Stimulated activated CD4-positive, alpha-beta T cell treated with anti-CD3 and anti-CD28 coated beads, Interleukin-2, amount 100 ng/mL, for 48 hours (primary cell): ENCODE measurements at regions not wholly inside any gene's neighbourhood (a gene's known extent, or its start where the extent isn't known, plus 50 kb on each side); places are given as distances from the start of the nearest gene placed in this dataset.

Source experiments
- DNase-seq, 2 donors: peaks; one replicate each; pipeline ENCODE4 v3.0.0-alpha.2; 2020

DNA sequence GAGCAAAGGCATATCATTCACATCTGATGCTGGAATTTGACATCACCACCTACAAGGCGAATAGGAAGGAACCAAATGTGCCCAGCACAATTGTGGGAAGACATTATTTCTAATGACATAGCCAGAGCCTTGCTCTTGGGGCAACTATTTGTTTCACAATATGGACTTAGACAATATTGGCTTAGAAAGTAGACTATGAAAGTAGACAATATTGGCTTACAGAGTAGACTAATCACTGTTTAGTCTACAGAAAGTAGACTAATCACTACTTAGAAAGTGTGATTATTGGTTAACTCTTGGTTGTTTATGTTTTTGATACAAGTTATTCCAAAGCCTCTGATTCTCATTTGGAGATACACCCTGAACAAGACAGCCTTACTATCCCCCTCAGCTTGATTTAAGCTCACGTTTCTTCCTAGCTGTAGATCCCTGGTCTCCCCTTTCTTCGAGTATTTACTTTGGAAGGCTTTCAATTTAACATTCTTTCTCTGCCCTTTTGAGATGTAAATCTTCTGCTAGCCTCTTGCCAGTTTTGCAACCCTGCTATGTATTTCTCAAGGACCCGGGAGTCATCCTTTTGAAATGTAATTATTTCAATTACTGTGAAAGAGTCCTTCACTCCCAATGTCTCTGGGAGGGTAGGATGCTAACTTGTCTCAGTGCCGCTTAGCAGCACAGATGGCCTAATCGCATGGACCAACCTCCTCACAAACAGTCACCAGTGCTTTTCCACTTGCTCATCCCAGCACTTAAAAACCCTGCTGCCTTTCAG is 843.2 kb downstream of the GALC start:
- no peak for DNase-seq

DNA sequence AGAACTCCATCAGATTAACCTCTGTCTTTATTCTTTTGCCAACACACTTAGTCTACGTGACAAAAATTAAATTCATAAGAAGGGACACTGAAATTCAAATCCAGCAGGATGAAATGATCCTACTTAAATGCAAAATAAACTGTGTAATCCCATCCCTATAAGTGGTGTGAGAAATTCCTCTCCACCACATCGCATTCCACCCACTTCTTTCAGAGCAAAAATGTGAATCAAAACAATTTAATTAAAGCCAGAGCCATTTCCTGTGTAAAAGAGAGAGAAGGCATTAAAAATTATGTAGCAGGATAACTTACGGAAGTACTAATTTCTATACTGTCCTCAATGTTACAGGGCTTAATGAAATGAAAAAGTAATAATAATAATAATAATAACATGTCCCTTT is 844.3 kb downstream of the GALC start:
- no peak for DNase-seq

DNA sequence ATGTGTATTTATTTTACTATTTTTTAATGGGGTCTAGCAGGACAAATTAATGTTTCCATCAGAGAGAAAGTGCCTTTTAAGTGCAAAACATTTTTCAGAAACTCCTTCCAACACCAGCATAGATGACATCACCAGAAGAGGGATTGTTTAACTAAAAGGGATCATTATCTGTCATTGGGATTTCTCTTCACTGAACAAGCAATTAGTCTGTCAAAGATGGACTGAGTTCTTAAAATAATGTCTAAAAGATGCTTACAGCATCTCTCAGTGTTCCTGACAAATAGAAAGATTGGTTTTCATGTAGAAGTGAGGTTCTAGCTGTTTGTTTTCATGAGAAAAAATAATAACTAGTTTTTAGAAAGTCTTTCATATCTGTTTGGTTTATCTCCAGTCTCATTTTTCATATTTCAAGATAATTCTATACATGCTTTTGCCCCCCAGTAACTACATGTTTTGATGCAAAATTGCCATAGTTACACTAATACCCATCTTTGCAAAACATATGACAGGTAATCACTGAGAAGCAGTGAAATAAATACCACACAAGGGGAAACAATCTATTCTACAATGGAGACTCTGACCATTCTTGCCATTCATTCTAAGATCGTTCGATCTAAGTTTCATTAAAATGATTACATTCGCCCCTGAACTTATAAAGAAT is 850.3 kb downstream of the GALC start:
- no peak for DNase-seq

DNA sequence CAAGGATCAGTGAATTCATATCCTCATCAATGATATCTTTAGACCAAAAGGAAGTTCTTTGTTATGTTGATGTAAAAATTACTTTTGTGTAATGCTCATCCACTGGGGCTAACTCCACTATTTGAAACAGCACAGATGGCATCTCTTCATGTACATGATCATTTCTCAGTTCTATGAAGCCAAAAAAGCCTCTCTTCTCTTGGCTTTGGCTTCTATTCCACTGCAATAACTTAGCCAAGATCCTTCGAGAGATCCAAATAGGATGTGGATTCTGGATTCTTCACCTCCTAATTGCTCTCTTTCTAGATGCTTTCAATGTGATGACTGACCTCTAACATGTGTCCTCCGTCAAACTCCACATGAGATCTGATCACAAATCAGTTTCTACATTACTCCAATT is 851.2 kb downstream of the GALC start:
- DNase-seq, result no peak

DNA sequence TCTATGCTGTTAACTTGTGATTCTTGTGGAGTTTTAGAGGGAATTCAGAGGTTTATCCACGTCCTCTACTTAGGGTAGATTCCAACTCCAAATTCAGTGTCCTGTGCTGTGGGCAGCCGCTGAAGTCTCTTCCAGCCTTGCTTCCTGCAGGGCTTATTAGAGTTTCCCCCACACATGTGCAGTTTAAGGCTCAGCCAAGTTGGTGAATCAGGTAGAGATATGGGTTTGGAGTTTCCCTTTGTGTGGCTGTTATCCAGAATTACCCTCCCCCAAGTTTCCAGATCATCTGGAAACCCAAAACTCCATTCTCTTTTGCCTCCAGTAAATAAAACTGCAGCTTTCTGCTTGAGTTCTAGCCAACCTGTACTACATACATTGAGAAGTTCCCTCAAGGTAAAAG is 853.7 kb downstream of the GALC start:
- DNase-seq, result no peak

DNA sequence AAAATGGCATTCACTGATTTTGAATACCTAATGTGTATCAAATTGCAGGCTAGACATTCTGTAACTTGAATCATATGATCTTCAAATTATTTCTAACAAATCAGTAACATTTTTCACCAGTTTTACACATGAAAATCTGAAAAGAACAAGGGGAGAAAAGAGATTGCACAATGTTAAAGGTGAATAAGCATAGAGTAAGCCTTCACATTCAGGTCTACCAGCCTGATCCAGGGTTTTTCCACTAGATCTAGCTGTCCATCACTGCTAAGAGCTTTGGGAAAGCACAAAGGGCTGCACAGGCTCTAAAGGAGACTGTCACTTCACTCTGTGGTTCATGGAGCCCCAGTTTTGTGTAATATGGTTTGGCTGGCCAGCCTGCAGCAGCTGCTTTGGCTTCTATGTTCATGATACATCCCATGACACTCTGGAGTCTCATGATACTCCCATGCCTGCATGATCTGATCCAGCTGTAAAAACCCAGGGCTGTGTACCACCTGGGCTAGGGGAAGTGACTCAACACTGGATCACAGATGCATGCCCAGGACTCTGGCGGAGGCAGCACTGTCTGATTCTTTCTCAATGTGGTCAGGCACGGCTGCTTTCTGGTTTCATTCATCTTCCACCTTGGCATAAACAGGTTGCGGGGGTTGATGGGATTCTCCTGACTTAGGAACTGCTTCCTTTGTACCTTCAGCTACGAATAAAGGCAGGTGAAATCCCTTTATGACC is 859.7 kb downstream of the GALC start:
- DNase-seq, result no peak

DNA sequence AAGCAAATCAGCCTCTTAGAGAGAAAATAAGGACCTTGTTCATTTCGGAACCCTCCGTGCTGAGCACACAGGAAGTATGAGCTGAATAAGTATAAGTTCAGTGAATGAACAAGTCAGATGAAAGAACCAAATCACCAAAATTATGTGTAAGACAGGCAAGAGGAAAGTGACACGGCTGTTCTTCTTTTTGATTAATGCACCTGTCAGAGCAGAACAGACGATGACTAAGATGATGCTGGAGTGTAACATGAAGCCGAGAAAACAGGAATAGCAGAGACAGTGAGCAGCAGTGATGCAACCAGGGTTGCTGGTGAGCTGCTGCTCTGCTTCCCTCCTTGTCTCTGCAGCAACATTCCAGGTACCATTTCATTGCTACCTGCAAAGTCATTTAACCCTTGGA is 861.1 kb downstream of the GALC start:
- DNase-seq, result no peak

DNA sequence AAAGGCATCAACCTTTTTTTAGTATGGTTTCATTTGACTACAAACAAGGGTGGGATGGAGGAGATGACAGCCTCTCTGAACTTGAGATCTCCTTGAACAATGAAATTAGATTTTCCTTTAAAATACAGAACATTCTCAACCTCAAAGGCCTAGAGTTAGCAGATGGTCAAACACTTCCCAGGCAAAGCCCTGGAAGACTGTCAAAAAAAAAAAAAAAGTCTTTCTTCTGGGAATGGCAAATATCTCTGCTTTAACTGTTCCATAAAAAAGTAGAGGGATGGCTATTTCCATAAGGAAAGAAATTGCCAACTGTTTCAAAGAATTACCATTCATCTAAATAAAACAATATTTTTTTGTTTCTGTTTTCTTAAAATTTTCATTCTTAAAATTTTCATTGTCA is 870.8 kb downstream of the GALC start:
- no peak for DNase-seq

DNA sequence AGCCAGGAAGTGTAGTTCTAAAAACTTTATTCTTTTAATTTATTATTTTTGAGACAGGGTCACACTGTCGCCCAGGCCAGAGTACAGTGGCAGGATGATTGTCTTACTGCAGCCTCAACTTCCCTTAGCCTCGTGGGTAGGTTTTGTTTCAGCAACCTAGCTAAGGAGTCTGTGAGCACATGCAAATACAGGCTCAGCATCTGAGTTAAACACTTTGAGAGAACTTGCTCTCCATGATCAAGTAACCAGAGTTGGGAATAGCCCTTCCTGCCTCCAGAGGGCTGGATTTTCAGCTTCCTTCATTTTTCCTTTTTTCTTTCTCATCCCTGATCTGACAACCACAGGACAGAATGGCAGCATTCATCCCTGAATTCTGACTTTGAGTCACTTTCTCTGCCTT is 871.3 kb downstream of the GALC start:
- DNase-seq, result no peak

DNA sequence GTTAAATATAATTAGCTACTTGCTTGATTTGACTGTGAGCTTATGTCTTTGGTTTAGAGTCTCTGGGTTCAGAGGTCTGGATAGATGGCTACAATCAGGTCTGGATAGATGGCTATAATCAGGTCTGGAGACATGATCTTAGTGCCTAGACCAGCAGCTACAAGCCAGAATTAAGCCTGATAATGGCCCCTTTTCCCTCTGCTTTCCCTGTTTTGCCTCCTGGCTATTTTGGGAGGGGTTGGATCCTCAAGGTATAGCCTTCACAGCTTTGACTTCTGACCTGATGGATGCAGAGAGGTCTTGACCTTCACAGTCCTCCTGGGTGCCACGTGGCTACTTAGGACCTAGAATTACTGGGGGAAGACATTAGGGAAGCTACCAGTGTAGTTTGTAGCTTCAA is 877.7 kb downstream of the GALC start:
- DNase-seq, result no peak

DNA sequence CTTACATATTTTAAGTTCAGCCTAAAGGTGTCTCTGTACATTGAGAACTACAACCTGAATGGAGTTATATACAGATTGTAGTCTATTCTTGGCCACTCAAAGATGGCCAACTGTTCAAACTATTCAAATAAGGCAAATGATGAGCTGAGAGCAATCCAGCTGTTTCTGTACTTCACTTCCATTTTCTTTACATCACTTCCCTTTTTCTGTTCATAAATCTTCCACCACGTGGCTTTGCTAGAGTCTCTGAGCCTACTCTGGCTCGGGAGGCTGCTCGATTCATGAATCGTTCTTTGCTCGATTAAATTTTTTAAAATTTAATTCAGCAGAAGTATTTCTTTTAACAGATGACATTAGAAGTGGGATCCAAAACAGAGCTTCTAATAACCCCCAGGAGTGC is 879.7 kb downstream of the GALC start:
- no peak for DNase-seq

DNA sequence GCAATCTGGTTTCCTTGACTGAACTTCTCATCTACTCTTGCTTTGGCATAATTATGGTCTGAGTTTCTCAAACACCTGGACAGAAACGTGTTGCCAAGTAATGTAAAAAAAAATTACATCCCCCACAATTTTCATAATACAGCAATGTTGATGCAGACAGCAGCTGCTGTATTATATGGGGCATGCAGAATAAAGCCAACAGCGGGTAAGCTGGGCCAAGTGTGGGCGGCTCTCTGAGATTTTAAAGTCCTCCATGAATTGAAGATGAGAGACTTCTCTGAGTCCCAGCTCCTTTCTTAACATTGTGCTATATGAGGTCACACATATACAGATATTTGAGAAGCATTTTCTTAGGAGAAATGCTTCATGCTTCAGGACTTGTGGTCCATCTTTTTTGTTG is 881.2 kb downstream of the GALC start:
- no peak for DNase-seq

DNA sequence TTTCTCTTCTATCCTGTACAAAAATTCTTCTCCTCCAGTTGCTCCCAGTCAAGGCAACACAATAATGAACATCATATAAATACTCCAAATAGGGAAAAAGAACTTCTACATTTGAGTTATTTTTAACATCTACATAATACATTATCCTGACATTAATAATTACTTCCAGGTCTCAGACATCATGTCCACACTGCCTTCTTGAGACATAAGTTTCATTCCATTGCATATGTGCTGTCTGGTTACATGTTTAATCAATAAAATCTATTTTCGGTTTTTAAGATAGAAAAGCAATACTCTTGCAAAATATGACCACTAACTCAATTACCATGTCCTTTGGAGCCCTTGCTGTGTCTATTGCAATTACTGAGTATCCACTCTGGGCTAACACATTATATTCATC is 881.9 kb downstream of the GALC start:
- DNase-seq, result no peak

DNA sequence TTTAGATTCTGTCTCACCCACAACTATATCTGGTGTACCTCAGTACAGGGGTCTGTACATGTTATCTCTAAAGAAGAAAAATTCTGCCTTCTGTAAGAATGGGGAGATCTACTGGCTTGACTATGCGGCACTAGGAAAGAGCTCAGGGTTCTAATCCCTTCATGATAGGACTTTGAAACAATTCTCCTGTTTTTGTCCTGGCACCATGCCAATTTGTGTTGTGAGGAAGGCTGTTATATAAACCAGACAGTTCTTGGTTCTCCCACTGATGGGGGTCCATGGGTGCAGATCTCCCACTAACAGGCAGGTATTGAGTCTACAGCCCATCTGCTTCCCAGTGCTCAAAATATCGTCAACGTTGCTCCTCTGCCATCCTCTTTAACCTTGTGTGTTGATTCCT is 883.7 kb downstream of the GALC start:
- DNase-seq, result no peak

DNA sequence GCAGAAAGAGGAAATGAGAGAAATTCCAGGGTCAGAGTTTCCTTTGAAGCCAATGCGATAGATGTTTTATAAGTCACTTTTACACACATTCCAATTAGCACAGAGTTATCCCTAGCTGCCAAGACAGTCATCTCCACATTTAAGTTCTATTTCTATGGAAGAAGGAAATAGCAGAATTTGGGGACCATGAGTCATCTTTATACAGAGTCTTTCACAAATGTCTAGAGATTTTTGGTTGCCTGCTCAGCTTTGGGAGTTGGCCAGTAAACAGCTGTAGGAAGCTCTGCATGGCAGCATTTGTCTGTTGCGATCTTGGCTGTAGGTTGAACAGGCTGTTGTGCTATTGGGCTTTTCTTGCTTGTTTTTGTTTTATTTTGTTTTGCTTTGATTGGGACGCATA is 884.3 kb downstream of the GALC start:
- DNase-seq, result no peak

DNA sequence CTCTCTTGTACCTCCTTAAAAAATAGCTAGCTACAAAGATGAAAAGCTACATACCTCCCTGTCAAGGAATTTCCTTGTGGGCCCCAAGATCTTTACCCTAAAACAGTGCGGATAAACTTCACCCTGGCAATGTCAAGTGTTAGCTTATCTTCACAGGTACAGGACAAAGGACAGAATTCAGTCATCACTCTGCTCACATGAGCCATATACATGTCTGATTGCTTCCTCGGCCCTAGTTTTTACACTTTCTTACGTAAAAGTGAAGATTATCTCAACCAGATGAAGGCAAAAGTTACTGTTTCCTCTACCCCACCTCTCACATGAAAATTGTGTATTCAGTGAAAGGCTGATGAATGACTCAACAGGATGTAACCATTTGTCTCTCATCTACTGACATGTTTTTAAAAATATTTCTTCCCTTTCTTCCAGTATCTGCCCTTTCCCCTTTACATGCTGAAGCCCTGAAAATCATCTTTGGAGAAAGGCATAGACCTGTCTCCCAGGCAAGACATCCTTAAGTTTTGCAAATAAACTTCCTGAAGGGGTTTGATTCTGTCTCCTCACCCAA is 890.1 kb downstream of the GALC start:
- DNase-seq, result no peak

DNA sequence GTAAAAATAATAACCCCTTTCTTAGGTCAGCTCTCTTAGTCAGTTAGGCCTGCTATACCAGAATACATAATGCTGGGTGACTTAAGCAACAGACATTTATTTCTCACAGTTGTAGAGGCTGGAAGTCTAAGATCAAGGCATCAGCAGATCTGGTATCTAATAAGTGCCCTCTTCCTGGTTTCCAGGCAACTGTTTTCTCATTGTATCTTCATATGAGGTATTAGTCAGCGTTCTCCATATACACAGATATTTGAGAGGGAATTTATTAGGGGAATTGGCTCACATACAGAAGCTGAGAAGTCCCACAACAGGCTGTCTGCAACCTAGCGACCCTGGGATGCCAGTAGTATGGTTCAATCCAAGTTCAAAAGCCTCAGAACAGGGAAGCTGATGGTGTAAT is 896.0 kb downstream of the GALC start:
- DNase-seq, result no peak

DNA sequence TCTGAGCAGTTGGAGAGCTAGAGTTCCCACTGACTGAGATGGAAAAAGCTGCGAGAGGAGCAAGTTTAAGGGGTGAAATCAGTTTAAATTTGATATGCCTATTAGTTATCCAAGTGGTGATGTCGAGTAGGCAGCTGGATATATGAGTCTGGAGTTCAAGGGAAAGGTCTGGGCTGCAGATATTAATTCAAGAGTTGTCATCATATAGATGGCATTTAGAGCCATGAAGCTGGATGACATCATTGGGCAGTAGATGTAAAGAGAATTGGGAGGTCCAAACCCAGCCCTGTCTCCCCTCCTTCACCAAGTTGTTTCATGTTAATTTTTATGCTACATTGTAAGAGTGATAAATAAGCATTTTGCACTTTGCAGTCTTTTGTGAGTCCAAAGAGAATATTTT is 898.1 kb downstream of the GALC start:
- no peak for DNase-seq

DNA sequence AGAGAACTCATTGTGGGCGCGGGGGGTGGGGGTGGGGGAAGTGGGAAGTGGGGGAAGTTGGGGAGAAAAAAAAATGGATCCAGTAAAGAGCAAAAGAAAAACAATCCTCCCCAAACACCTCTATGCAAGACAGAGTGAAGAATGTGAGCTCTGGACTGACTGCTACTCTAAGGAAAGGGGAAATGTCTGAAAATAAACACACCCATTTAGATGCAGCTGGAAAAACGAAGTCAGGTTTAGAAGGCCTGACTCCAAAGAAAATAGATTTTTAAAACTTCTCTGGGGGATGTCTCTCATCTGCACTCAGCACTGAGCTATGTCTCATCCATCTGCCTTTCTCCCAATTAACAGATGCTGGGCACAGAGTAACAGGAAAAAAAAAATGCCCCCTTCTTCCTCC is 904.4 kb downstream of the GALC start:
- DNase-seq, result no peak

DNA sequence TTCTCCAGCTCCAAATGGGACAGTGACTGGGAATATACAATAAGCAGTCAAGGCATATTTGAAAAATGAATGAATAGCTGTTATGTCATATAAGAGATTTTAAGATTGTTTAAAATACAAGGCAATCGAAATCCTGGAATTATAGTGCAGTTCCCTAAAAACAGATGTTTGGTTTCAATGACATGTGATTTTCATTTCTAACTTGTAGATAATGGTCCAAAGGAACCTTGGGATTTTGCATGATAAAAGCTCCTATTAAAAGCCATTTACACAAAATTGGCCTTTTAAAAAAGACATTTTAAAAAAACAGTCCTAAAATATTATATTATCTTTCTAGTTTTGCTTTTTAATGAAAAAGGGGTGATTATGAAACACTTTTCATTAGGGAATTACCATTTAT is 905.1 kb downstream of the GALC start:
- DNase-seq, result no peak

DNA sequence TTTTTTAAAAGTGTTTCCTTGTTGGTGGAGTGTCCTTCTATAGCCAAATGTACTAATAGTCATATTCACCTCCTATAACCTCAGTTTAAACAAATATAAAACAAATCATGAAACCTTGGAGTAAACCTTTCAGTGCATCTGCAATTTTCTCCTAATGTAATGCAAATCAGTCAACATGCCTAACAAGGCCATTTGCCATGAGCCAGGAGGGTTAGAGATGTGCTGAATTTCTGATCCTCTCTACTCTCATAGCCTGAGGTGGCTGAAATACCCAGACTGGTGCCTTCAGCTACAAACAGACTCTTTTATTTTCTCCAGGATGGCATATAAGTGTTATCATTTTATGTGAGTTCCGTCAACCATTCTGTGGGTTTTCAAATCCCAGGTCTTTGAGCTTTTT is 908.1 kb downstream of the GALC start:
- DNase-seq, result no peak

DNA sequence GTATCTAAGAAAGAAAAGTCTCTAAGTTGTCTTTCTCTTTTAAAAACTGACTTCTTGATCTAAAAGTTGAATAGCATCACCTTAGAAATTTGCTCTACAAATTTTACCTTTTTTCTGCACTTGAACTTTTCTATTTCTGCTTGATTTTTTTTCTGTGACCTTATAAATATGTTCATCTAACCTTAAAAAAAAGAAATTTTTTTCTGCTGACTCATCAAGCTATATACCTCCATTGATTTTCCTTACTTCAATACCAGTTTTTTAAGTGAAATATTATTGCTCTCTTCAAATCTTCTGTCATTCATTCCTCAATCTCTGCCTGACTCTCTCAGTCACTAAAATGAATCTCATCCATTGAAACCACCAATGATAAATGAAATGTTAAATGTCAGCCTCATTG is 910.1 kb downstream of the GALC start:
- no peak for DNase-seq

DNA sequence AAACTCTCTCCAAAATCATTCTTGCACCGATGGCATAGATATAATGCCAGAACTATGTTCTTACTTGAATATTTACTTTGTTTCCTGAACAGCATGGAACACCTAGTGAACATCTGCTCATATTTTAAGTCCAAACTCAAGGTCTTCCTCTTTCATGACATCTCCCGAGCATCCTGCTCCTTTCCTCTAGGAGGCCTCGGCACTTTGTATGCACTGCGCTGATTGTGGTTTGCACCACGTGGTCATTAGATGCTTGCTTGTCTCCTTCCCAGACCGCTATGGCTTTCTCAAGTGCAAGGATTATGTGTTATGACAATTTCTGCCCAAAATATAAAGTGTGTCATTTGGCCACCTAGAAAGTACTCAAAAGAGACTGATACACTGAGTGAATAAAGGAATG is 912.0 kb downstream of the GALC start:
- DNase-seq, result no peak

DNA sequence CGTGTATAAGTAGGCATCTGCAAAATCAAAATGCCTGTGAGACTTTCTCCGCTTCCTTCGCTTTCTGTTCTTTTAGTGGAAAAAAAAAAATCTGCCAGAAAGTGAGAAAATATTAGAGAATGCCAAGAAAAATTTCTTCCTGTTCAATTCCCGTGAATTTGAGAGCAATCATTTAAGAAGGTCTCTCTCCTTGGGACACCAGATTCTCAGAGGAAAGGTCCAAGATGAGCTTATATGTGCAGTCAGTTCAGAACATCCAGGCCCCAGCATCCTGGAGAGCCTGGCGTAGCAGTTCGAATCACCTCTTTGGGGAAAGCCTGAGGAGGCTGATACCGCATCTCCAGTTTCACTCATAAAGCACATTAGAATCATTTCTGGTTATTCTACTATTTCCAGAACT is 912.8 kb downstream of the GALC start:
- no peak for DNase-seq
